HG02943 (cell line): ENCODE measurements at regions not wholly inside any gene's neighbourhood (a gene's known extent, or its start where the extent isn't known, plus 50 kb on each side); places are given as distances from the start of the nearest gene placed in this dataset.
"Not testable (repeated sequence)": the region's sequence is repeated elsewhere in the genome, so short reads cannot be mapped to it uniquely, and the experiment has no call there.

Experiments
- ATAC-seq: cut with Tn5 transposase; IDR thresholded peaks from one replicate; pipeline ENCODE4 v1.9.1; 2021; ENCODE audit warnings: mild to moderate bottlenecking, low read depth, moderate library complexity; ENCODE audit not compliant: unreplicated experiment

DNA sequence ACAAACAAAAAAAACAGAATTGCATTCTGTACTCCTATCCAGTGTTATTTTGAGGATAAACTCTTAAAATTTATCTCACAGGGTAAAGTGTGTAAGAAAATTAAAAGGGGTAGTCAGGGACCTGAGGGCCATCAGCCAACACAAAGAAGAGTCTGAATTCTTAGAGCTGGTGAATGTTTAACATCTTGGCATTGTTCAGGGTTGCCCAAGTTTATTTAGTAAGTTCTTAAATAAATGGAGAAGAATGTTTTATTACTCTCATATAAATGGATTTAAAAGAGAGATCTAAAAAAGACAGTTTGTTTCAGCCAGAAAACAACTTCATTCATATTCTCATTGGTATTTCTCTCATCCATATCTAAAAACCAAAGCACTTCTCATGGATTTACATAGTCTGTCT lies 171.7 kb downstream of the LACC1 start:
- no peak for ATAC-seq

DNA sequence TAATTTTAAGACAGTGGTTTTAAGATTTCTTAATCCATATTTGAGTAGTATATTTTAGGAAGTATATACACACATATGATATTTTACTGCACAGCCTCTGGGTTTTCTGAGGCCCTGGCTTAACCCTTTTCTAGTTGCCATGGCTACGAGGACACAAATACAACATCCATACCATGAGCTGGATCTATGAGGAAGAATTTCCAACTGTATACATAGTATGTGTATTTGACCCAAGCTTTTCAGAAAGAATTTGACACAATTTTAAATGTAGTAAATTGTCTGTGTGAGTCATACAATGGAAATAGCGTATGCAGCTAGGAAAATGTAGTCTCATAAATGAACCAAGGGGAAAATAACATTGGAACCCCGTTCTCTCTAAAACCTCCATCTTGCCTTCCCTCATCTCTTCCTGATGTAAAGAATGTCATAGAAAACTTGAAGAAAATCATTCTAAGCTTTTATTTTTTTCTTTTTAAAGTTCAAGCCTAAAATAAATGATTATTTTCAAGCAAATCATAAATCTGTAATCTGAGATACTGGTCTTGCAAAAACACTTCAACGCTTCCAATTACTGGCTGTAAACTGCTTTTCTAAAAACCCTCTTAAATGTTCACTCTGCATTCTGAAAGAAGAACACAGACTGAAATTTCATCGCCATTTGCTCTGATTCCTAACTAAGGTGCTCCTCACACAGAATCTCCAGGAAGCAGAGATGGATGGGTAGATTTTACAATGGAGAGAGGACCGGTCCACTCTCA lies 172.4 kb downstream of the LACC1 start:
- ATAC-seq: no peak

- no peak for ATAC-seq
Measured at GRCh38 chr13:44052780-44053184, 173.1 kb downstream of the LACC1 start.

GRCh38 chr13:44053208-44053607 lies 173.5 kb downstream of the LACC1 start:
- no peak for ATAC-seq

DNA sequence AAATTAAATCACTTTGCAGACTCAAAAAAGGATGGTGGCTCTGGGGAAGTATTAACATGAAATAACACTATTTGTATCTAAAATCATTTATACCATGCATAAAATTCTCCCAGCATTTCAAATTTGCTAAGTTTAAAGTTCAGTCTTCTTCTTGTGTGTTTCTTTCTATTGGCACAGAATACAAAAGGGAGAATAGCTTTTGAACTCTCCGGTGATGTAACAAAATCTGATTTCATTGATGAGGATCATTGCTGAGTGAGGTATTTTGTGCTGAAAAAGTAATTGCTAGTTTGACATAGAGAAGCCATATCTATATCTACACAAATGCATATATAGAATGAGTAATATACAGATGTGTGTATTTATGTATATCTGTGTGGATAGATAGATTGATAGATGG lies 174.8 kb downstream of the LACC1 start:
- no peak for ATAC-seq

GRCh38 chr13:44055681-44056080 lies 176.0 kb downstream of the LACC1 start:
- ATAC-seq: not testable (repeated sequence)

DNA sequence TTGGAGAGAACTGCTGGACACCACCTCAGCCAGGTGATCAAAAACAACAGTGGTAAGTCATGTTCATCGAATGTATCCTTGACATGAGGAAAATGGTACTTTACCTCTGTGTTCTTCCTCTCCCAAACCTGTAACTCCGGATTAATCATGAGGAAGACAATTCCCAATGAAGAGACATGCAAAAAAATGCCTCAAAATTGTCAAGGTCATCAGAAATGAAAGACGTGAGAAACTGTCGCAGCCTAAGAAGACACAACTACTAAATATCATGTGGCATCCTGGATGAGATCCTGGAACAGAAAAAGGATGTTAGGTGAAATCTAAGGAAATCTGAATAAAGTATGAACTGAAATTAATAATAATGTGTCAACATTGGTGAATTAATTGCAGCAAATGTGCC lies 178.4 kb downstream of the LACC1 start:
- ATAC-seq: no peak

DNA sequence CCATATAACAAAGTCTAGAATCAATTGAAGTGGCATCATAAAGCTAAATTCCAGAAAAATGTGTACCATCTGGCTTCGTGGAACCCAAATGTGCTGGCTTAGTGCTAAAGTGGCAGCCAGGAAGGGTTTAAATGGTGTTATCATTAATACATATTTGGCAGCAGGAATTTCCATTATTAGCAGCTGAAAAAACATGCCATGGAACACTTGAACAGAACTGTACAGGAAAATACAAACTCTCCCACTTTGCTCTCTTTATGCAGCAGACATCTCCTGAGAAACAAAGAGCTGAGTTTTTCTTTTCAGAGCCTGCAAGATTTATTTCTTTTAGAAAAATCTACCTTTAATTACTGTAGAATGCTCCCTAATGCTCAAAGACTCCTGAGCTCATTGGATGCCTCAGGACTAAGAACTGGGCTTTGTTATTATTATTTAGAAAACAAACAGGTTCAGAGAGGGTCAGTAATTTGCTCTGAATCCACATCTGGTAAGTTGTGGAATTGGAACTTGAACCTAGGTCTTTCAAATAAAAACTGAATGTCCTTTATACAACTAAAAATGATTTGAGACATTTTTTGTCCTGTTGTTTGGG lies 179.0 kb downstream of the LACC1 start:
- ATAC-seq: no peak

- no peak for ATAC-seq
Measured at GRCh38 chr13:44061876-44062275, 182.2 kb downstream of the LACC1 start.

DNA sequence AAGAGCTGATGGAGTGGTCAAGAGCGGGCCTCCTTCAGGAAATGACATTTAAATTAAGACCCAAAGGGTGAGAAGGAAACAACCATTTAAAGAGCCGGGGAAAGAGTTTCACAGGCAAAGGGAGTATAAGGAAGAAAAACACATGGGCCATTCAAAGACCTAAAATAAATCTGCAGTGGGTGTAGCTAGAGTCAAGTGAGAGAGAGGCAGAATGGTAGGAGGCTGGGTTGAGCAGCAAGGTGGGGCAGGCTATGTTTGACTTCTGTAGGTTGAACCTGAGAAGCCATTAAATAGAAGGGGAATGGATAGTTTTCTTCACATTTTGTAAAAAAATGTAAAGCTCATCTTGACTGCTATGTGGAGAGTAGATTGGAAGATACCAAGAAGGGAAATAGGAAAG lies 183.8 kb downstream of the LACC1 start:
- ATAC-seq: no peak

GRCh38 chr13:44063881-44064280 lies 184.2 kb downstream of the LACC1 start:
- ATAC-seq: no peak

DNA sequence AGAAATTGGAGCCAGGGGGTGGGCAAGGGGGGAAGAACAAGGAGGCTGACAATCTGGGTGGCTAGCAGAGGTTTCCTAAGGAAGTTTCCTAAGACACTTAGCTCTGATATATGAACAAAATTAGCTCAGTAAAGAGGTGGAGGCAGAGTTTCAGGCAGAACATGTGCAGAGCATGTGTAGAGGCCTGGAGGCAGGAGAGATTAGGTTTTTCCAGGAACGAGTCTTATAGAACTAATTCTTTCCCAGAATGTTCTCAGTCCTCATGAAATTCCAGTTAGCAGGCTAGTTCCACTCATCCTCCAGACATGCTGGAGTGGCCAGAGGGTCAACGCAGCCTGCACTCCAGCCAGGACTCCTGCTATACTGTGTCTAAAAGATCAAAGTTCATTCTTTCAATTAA lies 184.7 kb downstream of the LACC1 start:
- no peak for ATAC-seq

DNA sequence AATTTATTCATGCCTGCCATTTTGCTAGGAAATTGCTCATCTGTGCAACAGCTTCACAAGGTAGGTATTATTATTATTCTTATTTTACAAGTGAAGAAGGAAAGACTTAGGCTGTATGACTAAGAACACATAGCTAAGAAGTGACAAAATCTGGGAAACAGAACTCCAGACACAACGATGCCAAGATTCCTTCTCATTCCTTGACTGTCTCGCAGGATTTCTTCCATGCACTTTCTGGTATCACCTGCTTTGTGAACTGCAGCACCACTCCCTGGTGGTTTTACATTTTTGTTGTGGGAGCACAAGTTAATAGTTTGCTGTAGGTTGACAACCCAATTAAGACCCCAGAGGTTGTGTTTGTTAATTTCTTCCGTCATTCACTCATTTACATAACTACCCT lies 188.5 kb downstream of the LACC1 start:
- ATAC-seq: no peak

- ATAC-seq: no peak
Measured at GRCh38 chr13:44068737-44069136, 189.0 kb downstream of the LACC1 start.

DNA sequence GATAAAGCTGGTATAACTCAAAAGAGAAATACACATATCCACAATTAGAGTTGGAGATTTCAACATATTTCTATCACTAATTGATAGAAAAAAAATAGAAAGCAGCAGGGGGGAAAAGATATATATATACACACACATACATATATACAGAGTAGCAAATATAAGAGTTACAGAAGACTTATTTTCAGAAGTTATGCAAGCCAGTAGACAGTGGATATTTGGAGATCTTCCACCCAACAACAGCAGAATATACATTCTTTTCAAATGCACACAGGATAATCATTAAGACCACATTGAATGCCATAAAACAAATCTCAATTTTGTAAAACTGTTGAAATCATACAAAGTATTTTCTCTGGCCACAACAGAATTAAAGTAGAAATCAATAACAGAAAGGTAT lies 192.8 kb downstream of the LACC1 start:
- no peak for ATAC-seq

DNA sequence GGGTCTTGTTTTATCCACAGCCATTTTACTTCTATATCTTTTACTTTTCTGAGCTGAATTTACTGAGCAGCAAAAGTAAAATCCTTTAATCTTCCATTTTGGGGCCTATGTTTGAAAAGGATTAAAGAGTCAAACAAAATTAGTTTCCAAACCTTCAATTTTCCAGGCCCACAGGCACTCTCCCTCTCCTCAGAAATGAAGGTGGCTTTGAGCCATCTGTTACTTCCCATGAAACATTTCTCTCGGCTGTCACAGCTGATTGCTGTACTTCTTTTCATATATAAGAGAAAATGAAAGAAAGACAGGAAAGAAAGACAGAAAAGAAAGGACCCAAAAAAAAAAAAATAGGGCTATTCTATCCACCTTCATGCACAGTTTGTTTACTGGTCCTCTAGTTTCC lies 194.9 kb downstream of the LACC1 start:
- ATAC-seq: no peak

GRCh38 chr13:44075113-44075512 lies 195.4 kb downstream of the LACC1 start:
- no peak for ATAC-seq

GRCh38 chr13:44078806-44079376 lies 199.2 kb downstream of the LACC1 start:
- no peak for ATAC-seq

GRCh38 chr13:44079413-44080205 lies 199.9 kb downstream of the LACC1 start:
- no peak for ATAC-seq

DNA sequence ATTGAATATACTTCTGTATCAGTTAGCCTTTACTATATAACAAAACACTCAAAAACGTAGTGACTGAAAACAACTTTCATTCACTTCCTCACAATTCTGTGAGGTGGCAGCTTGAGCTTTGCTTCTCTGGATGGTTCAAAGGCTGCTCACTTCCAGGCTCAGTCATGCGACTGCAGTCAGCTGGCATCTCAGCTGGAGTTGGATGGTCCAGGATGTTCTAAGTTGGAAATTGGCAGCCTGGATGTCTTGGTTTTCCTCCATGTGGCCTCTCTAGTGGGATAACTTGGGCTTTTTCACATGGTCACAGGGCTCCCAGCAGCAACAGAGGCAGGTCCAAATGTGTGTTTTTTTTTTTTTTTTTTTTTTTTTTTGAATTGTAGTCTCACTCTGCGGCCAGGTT lies 204.4 kb downstream of the LACC1 start:
- ATAC-seq: no peak

GRCh38 chr13:44086389-44086788 lies 206.7 kb downstream of the LACC1 start:
- ATAC-seq: no peak
